NCI-H446 (cell line): ENCODE measurements at regions not wholly inside any gene's neighbourhood (a gene's known extent, or its start where the extent isn't known, plus 50 kb on each side); places are given as distances from the start of the nearest gene placed in this dataset.
"Not testable (repeated sequence)": the region's sequence is repeated elsewhere in the genome, so short reads cannot be mapped to it uniquely, and the experiment has no call there.

ENCODE experiments used
- DNase-seq, 2 experiments: peaks; one replicate each; lab custom pipeline; 2025; lab: John Stamatoyannopoulos, UW

GRCh38 chr10:33007731-33008381, 49.8 kb upstream of the ITGB1 start:
- DNase-seq: not testable (repeated sequence)
